ENCODE measurements at regions not wholly inside any gene's neighbourhood (a gene's known extent, or its start where the extent isn't known, plus 50 kb on each side); places are given as distances from the start of the nearest gene placed in this dataset.

- DNase-seq, result no peak
Measured at GRCh38 chrX:122440832-122441231, 743.2 kb upstream of the GRIA3 start.

GRCh38 chrX:122441451-122441850 lies 742.6 kb upstream of the GRIA3 start:
- DNase-seq, result no peak

- no peak for DNase-seq
Measured at GRCh38 chrX:122445466-122445865, 738.6 kb upstream of the GRIA3 start.

- no peak for DNase-seq
Measured at GRCh38 chrX:122464341-122464740, 719.7 kb upstream of the GRIA3 start.

- DNase-seq, result no peak
Measured at GRCh38 chrX:122475306-122475705, 708.8 kb upstream of the GRIA3 start.

GRCh38 chrX:122500556-122500955 lies 683.5 kb upstream of the GRIA3 start:
- DNase-seq, result no peak

- no peak for DNase-seq
Measured at GRCh38 chrX:122501652-122502051, 682.4 kb upstream of the GRIA3 start.

GRCh38 chrX:122504026-122504425 lies 680.1 kb upstream of the GRIA3 start:
- no peak for DNase-seq

GRCh38 chrX:122512561-122513072 lies 671.5 kb upstream of the GRIA3 start:
- DNase-seq, result no peak

- DNase-seq, result no peak
Measured at GRCh38 chrX:122517786-122518185, 666.3 kb upstream of the GRIA3 start.

GRCh38 chrX:122545778-122546177 lies 638.3 kb upstream of the GRIA3 start:
- DNase-seq, result no peak

- no peak for DNase-seq
Measured at GRCh38 chrX:122546269-122546668, 637.8 kb upstream of the GRIA3 start.

GRCh38 chrX:122552286-122552800 lies 631.7 kb upstream of the GRIA3 start:
- DNase-seq, result no peak

GRCh38 chrX:122555925-122556324 lies 628.2 kb upstream of the GRIA3 start:
- DNase-seq, result no peak

GRCh38 chrX:122565952-122566351 lies 618.1 kb upstream of the GRIA3 start:
- DNase-seq, result no peak

- no peak for DNase-seq
Measured at GRCh38 chrX:122566401-122566800, 617.7 kb upstream of the GRIA3 start.

- DNase-seq, result no peak
Measured at GRCh38 chrX:122567911-122568310, 616.2 kb upstream of the GRIA3 start.

GRCh38 chrX:122572461-122572860 lies 611.6 kb upstream of the GRIA3 start:
- no peak for DNase-seq

- no peak for DNase-seq
Measured at GRCh38 chrX:122579036-122579435, 605.0 kb upstream of the GRIA3 start.

- no peak for DNase-seq
Measured at GRCh38 chrX:122579526-122579925, 604.6 kb upstream of the GRIA3 start.

GRCh38 chrX:122582280-122582974 lies 601.7 kb upstream of the GRIA3 start:
- DNase-seq, result no peak

- no peak for DNase-seq
Measured at GRCh38 chrX:122582975-122583305, 601.1 kb upstream of the GRIA3 start.

- no peak for DNase-seq
Measured at GRCh38 chrX:122583551-122583950, 600.5 kb upstream of the GRIA3 start.

- DNase-seq, result no peak
Measured at GRCh38 chrX:122584981-122585380, 599.1 kb upstream of the GRIA3 start.

- no peak for DNase-seq
Measured at GRCh38 chrX:122586831-122587230, 597.2 kb upstream of the GRIA3 start.

Data from activated effector memory CD4-positive, alpha-beta T cell treated with anti-CD3 and anti-CD28 coated beads, Interleukin-2, amount 50 U/mL, for 16 hours (primary cell).